GM12878 (cell line): ENCODE measurements at regions not wholly inside any gene's neighbourhood (a gene's known extent, or its start where the extent isn't known, plus 50 kb on each side); places are given as distances from the start of the nearest gene placed in this dataset.

Source experiments
- ATAC-seq: fragments of 200-7000 bp; cut with Tn5 transposase; 3 replicates; pipeline ENCODE4 v1.9.1; 2020; ENCODE audit warnings: mild to moderate bottlenecking, moderate library complexity
- BruUV-seq: library from RNA; stranded (reverse); fragments of 400-500 nt; replicated peaks from 2 replicates; lab custom pipeline; 2021; lab: Mats Ljungman, UMichigan
- CTCF ChIA-PET: fragments of 300-600 bp; sonication (Branson Sonifier 250); formaldehyde crosslinking; extraction: SDS; loops from one replicate; lab custom pipeline; 2021; ENCODE audit warnings: inconsistent platforms; lab: Yijun Ruan, JAX
- POLR2A ChIA-PET: fragments of 350-600 bp; formaldehyde crosslinking; extraction: SDS; loops from one replicate; lab custom pipeline; 2021; ENCODE audit warnings: inconsistent platforms; lab: Charles Lee
- RAD21 ChIA-PET: fragments of 300-600 bp; sonication (Branson Sonifier 250); formaldehyde crosslinking; loops from one replicate; lab custom pipeline; 2023; ENCODE audit warnings: antibody characterized with exemption; ENCODE audit not compliant: unreplicated experiment; lab: Charles Lee
- SMC1A ChIA-PET: fragments of 300-600 bp; sonication (Branson Sonifier 250); formaldehyde crosslinking; loops from one replicate; lab custom pipeline; 2023; ENCODE audit not compliant: unreplicated experiment, uncharacterized antibody; lab: Charles Lee
- DNase-seq: peaks from one replicate; pipeline ENCODE4 v3.0.0-alpha.2; 2011; ENCODE audit warnings: low read depth, low spot score
- FAIRE-seq: peaks from 3 replicates; lab custom pipeline; 2011; peaks lifted over from hg19 to GRCh38; lab: Jason Lieb, UNC
- H2AFZ ChIP-seq: 2 replicates; pipeline ENCODE4 v1.6.0; 2011; ENCODE audit warnings: low read depth, low read length, control low read depth; ENCODE audit not compliant: control insufficient read depth
- H3K27ac ChIP-seq: 2 replicates; pipeline ENCODE4 v1.5.1; 2011; ENCODE audit warnings: control low read depth; ENCODE audit not compliant: control insufficient read depth, insufficient read depth
- H3K27me3 ChIP-seq, 2 experiments: replicated peaks in 1 of 2; 2 replicates each; pipeline versions ENCODE4 v1.6.0 to v1.6.1; 2011; ENCODE audit warnings: low read length in 1 of 2; ENCODE audit not compliant: control insufficient read depth in 2 of 2, insufficient read depth in 2 of 2
- H3K36me3 ChIP-seq, 2 experiments: 2 replicates each; pipeline ENCODE4 v1.5.1; 2011; ENCODE audit warnings: low read length in 1 of 2; ENCODE audit not compliant: control insufficient read depth in 2 of 2, insufficient read depth in 2 of 2
- H3K4me1 ChIP-seq: 2 replicates; pipeline ENCODE4 v1.6.1; 2011; ENCODE audit warnings: mild to moderate bottlenecking, low read length, moderate library complexity, mixed read lengths; ENCODE audit not compliant: control insufficient read depth, insufficient read depth
- H3K4me2 ChIP-seq: 2 replicates; pipeline ENCODE4 v1.6.0; 2011; ENCODE audit warnings: control low read depth; ENCODE audit not compliant: control insufficient read depth, insufficient read depth
- H3K4me3 ChIP-seq: fragments of 200-600 bp; sonication (generic); 2 replicates; pipeline ENCODE4 v1.5.1; 2016
- H3K79me2 ChIP-seq: 2 replicates; pipeline ENCODE4 v1.6.0; 2011; ENCODE audit warnings: low read length; ENCODE audit not compliant: control insufficient read depth, insufficient read depth
- H3K9ac ChIP-seq: 2 replicates; pipeline ENCODE4 v1.8.0; 2011; ENCODE audit warnings: low read length, control low read depth, mixed read lengths; ENCODE audit not compliant: control insufficient read depth, insufficient read depth
- H3K9me3 ChIP-seq: replicated peaks from 3 replicates; pipeline ENCODE4 v1.5.1; 2011; ENCODE audit warnings: mild to moderate bottlenecking, low read length; ENCODE audit not compliant: control insufficient read depth, insufficient read depth
- H4K20me1 ChIP-seq: 2 replicates; pipeline ENCODE4 v1.6.0; 2011; ENCODE audit not compliant: control insufficient read depth, insufficient read depth
- ASH2L ChIP-seq: fragments of 300-600, 200-600 bp; sonication (generic); IDR thresholded peaks from 2 replicates; pipeline ENCODE4 v1.6.1; 2017; ENCODE audit warnings: low read depth, mild to moderate bottlenecking, borderline replicate concordance
- BMI1 ChIP-seq: fragments of 450-650 bp; IDR thresholded peaks from 2 replicates; pipeline ENCODE4 v1.6.1; 2016; ENCODE audit warnings: mild to moderate bottlenecking, moderate library complexity, borderline replicate concordance
- CBX3 ChIP-seq: fragments of 200-600 bp; sonication (generic); IDR thresholded peaks from 2 replicates; pipeline ENCODE4 v1.6.1; 2016; ENCODE audit warnings: low read depth, borderline replicate concordance
- CEBPB ChIP-seq, 2 experiments: fragments of 150-350 bp in 1 of 2; IDR thresholded peaks; 2 replicates each; pipeline ENCODE4 v1.6.1; 2012 to 2014; ENCODE audit warnings: low read depth in 2 of 2, low read length in 2 of 2, borderline replicate concordance in 1 of 2, inconsistent platforms in 1 of 2
- HDAC6 ChIP-seq: fragments of 200-600 bp; sonication (generic); IDR thresholded peaks from one replicate; pipeline ENCODE4 v1.8.0; 2017; ENCODE audit warnings: antibody characterized with exemption; ENCODE audit not compliant: unreplicated experiment
- MAX ChIP-seq: IDR thresholded peaks from 2 replicates; pipeline ENCODE4 v1.6.1; 2012; ENCODE audit warnings: low read depth, low read length, improper control_type of control experiment
- NFIC ChIP-seq: IDR thresholded peaks from 2 replicates; pipeline ENCODE4 v1.6.1; 2012; ENCODE audit warnings: low read depth, mild to moderate bottlenecking, inconsistent platforms, low read length, moderate library complexity
- RAD21 ChIP-seq: IDR thresholded peaks from 2 replicates; pipeline ENCODE4 v1.6.1; 2011; ENCODE audit warnings: mild to moderate bottlenecking, low read depth, low read length, moderate library complexity; ENCODE audit not compliant: insufficient read depth
- RELA ChIP-seq: fragments of 450-650 bp; IDR thresholded peaks from 2 replicates; pipeline ENCODE4 v1.8.0; 2014; ENCODE audit warnings: borderline replicate concordance; ENCODE audit not compliant: partially characterized antibody
- RFX5 ChIP-seq: IDR thresholded peaks from 2 replicates; pipeline ENCODE4 v1.6.1; 2011; ENCODE audit warnings: low read depth, low read length, improper control_type of control experiment
- SMC3 ChIP-seq: IDR thresholded peaks from 2 replicates; pipeline ENCODE4 v1.6.1; 2011; ENCODE audit warnings: low read length, improper control_type of control experiment, borderline replicate concordance
- STAT1 ChIP-seq: fragments of 450-650 bp; conservative IDR thresholded peaks from 2 replicates; pipeline ENCODE4 v1.6.1; 2014; ENCODE audit warnings: antibody characterized with exemption, mild to moderate bottlenecking
- ZNF207 ChIP-seq: fragments of 450-650 bp; IDR thresholded peaks from 2 replicates; pipeline ENCODE4 v1.6.1; 2014; ENCODE audit warnings: antibody characterized with exemption, mild to moderate bottlenecking, borderline replicate concordance
- ZNF24 ChIP-seq: fragments of 450-650 bp; IDR thresholded peaks from 2 replicates; pipeline ENCODE4 v1.6.1; 2017; ENCODE audit warnings: antibody characterized with exemption, mild to moderate bottlenecking
- ZNF622 ChIP-seq: fragments of 450-650 bp; IDR thresholded peaks from 2 replicates; pipeline ENCODE4 v1.6.1; 2017; ENCODE audit warnings: mild to moderate bottlenecking, inconsistent platforms
- WGBS: methylation state at CpG from one replicate; pipeline ENCODE4 v1.1.6; 2016; ENCODE audit warnings: low lambda C conversion rate; ENCODE audit not compliant: insufficient replicate concordance, insufficient coverage; ENCODE audit errors: missing lambda C conversion rate; 5-methylcytosine and 5-hydroxymethylcytosine counted together
- in situ Hi-C: fragments of 300-500 bp; cut with MboI; formaldehyde crosslinking; loops from 9 replicates; pipeline ENCODE4 v1.14.3; 2018; ENCODE audit warnings: mixed read lengths
- intact Hi-C: fragments of 100-400 bp; cut with micrococcal nuclease; formaldehyde crosslinking; loops from one replicate; pipeline ENCODE4 v1.14.2; 2022; ENCODE audit not compliant: unreplicated experiment

GRCh38 chr14:82067221-82067875 lies 533.7 kb upstream of the SEL1L start:
- ATAC-seq (no peak), FAIRE-seq (no peak), DNase-seq (no peak)
- ChIA-PET CTCF (no interaction called here), RAD21 (no interaction called here), SMC1A (no interaction called here), POLR2A (no interaction called here)
- Histone ChIP-seq H3K27me3 (no peaks in the 10 kb centered on the region), H2AFZ (no peak overlapping the region), H3K9ac (no peak overlapping the region), H3K9me3 (no peaks in the 10 kb centered on the region), H3K4me1 (no peaks in the 10 kb centered on the region), H4K20me1 (no peaks in the 10 kb centered on the region), H3K79me2 (no peaks in the 10 kb centered on the region), H3K36me3 (no peaks in the 10 kb centered on the region), H3K4me3 (no peak overlapping the region), H3K27ac (no peak overlapping the region), H3K4me2 (no peak overlapping the region)
- 51% methylated on average over 8 of the region's 11 CpGs for WGBS
- in situ Hi-C loops, result no loop called here
- TF ChIP-seq CBX3 (no peak), BMI1 (no peak), ZNF24 (no peak), HDAC6 (no peak), CEBPB (IDR thresholded peaks at IDR 0.05; ENCODE audit: borderline replicate concordance in 1 of 2, low read depth in 2 of 2, low read length in 2 of 2) (no peak), RAD21 (no peak), ZNF622 (no peak), ZNF207 (no peak), ASH2L (no peak), MAX (no peak), RFX5 (no peak), RELA (no peak), STAT1 (no peak), SMC3 (no peak), NFIC (no peak)
- intact Hi-C loops, result no loop called here
- BruUV-seq, result no TSS peak
